PC-3 (cell line): ENCODE measurements at regions not wholly inside any gene's neighbourhood (a gene's known extent, or its start where the extent isn't known, plus 50 kb on each side); places are given as distances from the start of the nearest gene placed in this dataset.

Source experiments
- ATAC-seq: fragments of 200-7000 bp; cut with Tn5 transposase; 2 replicates; pipeline ENCODE4 v1.9.1; 2020; ENCODE audit warnings: mild to moderate bottlenecking, moderate library complexity
- BruUV-seq: library from RNA; stranded (reverse); fragments of 400-500 nt; replicated peaks from 2 replicates; lab custom pipeline; 2021; lab: Mats Ljungman, UMichigan
- CTCF ChIA-PET: fragments of 300-600 bp; sonication (Branson Sonifier 250); formaldehyde crosslinking; loops from one replicate; lab custom pipeline; 2022; ENCODE audit warnings: antibody characterized with exemption; lab: Charles Lee
- POLR2A ChIA-PET: fragments of 300-600 bp; sonication (Branson Sonifier 250); formaldehyde crosslinking; loops from one replicate; lab custom pipeline; 2022; ENCODE audit warnings: antibody characterized with exemption; ENCODE audit not compliant: unreplicated experiment; lab: Charles Lee
- DNase-seq: peaks from one replicate; pipeline ENCODE4 v3.0.0-alpha.2; 2015
- H2AFZ ChIP-seq: fragments of 300-600 bp; sonication (generic); 2 replicates; pipeline ENCODE4 v1.6.0; 2016; ENCODE audit warnings: antibody characterized with exemption, low read length
- H3F3A ChIP-seq: fragments of 300-600 bp; sonication (generic); one replicate; pipeline ENCODE4 v1.6.0; 2017; ENCODE audit warnings: antibody characterized with exemption, low read length, control low read depth, mild to moderate bottlenecking; ENCODE audit not compliant: unreplicated experiment
- H3K27ac ChIP-seq: fragments of 300-600 bp; sonication (generic); 2 replicates; pipeline ENCODE4 v1.5.1; 2016; ENCODE audit warnings: mild to moderate bottlenecking, low read length
- H3K27me3 ChIP-seq: fragments of 300-600 bp; sonication (generic); 2 replicates; pipeline ENCODE4 v1.6.1; 2016; ENCODE audit warnings: low read length, mixed read lengths
- H3K36me3 ChIP-seq: fragments of 300-600 bp; sonication (generic); 2 replicates; pipeline ENCODE4 v1.6.1; 2016; ENCODE audit warnings: low read depth, mixed run types, low read length, mixed read lengths
- H3K4me1 ChIP-seq: fragments of 300-600 bp; sonication (generic); 2 replicates; pipeline ENCODE4 v1.5.1; 2016; ENCODE audit warnings: low read length; ENCODE audit not compliant: insufficient read depth
- H3K4me2 ChIP-seq: fragments of 300-600 bp; sonication (generic); 2 replicates; pipeline ENCODE4 v1.6.0; 2016; ENCODE audit warnings: low read length
- H3K4me3 ChIP-seq: fragments of 300-600 bp; sonication (generic); 2 replicates; pipeline ENCODE4 v1.5.1; 2016; ENCODE audit warnings: mild to moderate bottlenecking, low read length, mixed read lengths
- H3K79me2 ChIP-seq: fragments of 300-600 bp; sonication (generic); 2 replicates; pipeline ENCODE4 v1.6.1; 2017; ENCODE audit warnings: low read length, mixed read lengths
- H3K9ac ChIP-seq: fragments of 300-600 bp; sonication (generic); 2 replicates; pipeline ENCODE4 v1.6.0; 2016; ENCODE audit warnings: mild to moderate bottlenecking, low read length
- H3K9me2 ChIP-seq: fragments of 300-600 bp; sonication (generic); replicated peaks from 2 replicates; pipeline ENCODE4 v1.6.1; 2016; ENCODE audit warnings: mixed run types, low read length, mixed read lengths
- H3K9me3 ChIP-seq: fragments of 300-600 bp; sonication (generic); 2 replicates; pipeline ENCODE4 v1.6.1; 2016; ENCODE audit warnings: low read length, mixed read lengths
- H4K20me1 ChIP-seq: fragments of 300-600 bp; sonication (generic); 2 replicates; pipeline ENCODE4 v1.6.1; 2016; ENCODE audit warnings: low read length, mixed read lengths
- CTCF ChIP-seq: fragments of 300-600 bp; sonication (generic); conservative IDR thresholded peaks from 2 replicates; pipeline ENCODE4 v1.5.1; 2017; ENCODE audit warnings: antibody characterized with exemption, low read depth, mild to moderate bottlenecking, low read length
- EZH2 ChIP-seq: fragments of 300-600 bp; sonication (generic); IDR thresholded peaks from one replicate; pipeline ENCODE4 v1.6.1; 2017; ENCODE audit warnings: antibody characterized with exemption, mild to moderate bottlenecking, low read length; ENCODE audit not compliant: unreplicated experiment
- EZH2phosphoT487 ChIP-seq: fragments of 300-600 bp; sonication (generic); IDR thresholded peaks from 2 replicates; pipeline ENCODE4 v1.6.1; 2018; ENCODE audit warnings: mild to moderate bottlenecking, antibody characterized with exemption, low read length, borderline replicate concordance
- intact Hi-C: fragments of 100-400 bp; cut with micrococcal nuclease; formaldehyde crosslinking; loops from 2 replicates; pipeline ENCODE4 v1.9.0; 2023

DNA sequence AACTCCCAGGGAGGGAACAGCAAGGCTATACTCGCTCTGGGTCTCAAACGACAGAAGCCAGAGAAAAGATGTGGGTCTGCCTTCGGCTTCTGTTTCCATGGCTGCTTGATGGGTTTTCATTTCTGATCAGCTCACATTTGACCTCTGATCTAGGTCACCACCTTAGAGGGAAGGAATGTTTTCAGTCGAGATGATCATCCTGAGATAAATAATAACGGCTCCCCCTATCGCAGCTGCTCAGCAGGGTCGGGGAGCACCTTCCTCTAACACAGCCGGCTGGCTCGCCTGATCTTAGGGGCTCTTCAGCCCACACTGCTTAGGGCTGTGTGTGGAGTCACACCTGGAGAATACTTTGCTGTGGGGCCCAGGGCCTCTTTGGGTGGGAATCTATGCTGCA lies 53.1 kb upstream of the ZNF648 start:
- H4K20me1 ChIP-seq, result no peaks in the 10 kb centered on the region
- no peaks in the 10 kb centered on the region for H3K79me2 ChIP-seq
- no peaks in the 10 kb centered on the region for H3K36me3 ChIP-seq
- BruUV-seq, result no TSS peak
- ATAC-seq, result no peak
- no peaks in the 10 kb centered on the region for H3F3A ChIP-seq
- no peak overlapping the region for H3K4me3 ChIP-seq
- H3K9me3 ChIP-seq, result no peaks in the 10 kb centered on the region
- peaks cover 5% of the 10 kb centered on the region for H3K4me1 ChIP-seq
- DNase-seq, result no peak
- H3K27ac ChIP-seq, result no peak overlapping the region
- H2AFZ ChIP-seq, result no peak overlapping the region
- intact Hi-C loops, result no loop called here
- H3K27me3 ChIP-seq, result no peaks in the 10 kb centered on the region
- TF ChIP-seq EZH2 (no peak), EZH2phosphoT487 (no peak), CTCF (no peak)
- POLR2A ChIA-PET, result no interaction called here
- CTCF ChIA-PET, result no interaction called here
- no peaks in the 10 kb centered on the region for H3K9me2 ChIP-seq
- H3K4me2 ChIP-seq, result no peak overlapping the region
- H3K9ac ChIP-seq, result no peak overlapping the region

GRCh38 chr1:182113879-182114626 lies 52.5 kb upstream of the ZNF648 start:
- no peaks in the 10 kb centered on the region for H3K4me1 ChIP-seq
- H3K9ac ChIP-seq, result no peak overlapping the region
- no peaks in the 10 kb centered on the region for H3K9me3 ChIP-seq
- TF ChIP-seq EZH2phosphoT487 (no peak), EZH2 (no peak), CTCF (no peak)
- no peaks in the 10 kb centered on the region for H3K36me3 ChIP-seq
- intact Hi-C loops, result no loop called here
- H2AFZ ChIP-seq, result no peak overlapping the region
- ATAC-seq (no peak), DNase-seq (no peak)
- ChIA-PET POLR2A (no interaction called here), CTCF (no interaction called here)
- H3K79me2 ChIP-seq, result no peaks in the 10 kb centered on the region
- H3K27ac ChIP-seq, result no peak overlapping the region
- BruUV-seq, result no TSS peak
- no peaks in the 10 kb centered on the region for H3K9me2 ChIP-seq
- H3K4me3 ChIP-seq, result no peak overlapping the region
- no peak overlapping the region for H3K4me2 ChIP-seq
- H3K27me3 ChIP-seq, result no peaks in the 10 kb centered on the region
- H4K20me1 ChIP-seq, result no peaks in the 10 kb centered on the region
- H3F3A ChIP-seq, result no peaks in the 10 kb centered on the region

DNA sequence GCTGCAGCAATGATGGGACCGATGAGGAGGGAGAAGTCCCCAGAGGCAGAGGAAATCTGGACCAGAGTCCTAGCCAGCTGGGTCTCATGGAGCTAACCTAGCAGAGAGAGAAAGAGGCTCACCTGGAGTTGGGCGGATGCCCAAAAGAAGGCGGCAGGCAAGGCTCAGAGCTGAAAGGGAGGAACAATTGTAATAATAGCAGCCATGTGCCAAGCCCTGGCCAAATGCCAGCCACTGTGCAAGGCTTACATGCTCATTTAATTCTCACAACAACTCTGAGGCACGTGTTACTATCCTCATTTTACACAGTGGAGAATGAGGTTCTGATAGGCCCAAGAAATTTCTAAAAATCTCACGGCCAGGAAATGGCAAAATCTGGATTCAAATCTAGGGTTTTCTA lies 50.0 kb upstream of the ZNF648 start:
- Histone ChIP-seq H3K4me1 (no peaks in the 10 kb centered on the region), H3K79me2 (no peaks in the 10 kb centered on the region), H3K4me2 (no peak overlapping the region), H3K9ac (no peak overlapping the region), H3K4me3 (no peak overlapping the region), H2AFZ (no peak overlapping the region), H4K20me1 (no peaks in the 10 kb centered on the region), H3K36me3 (no peaks in the 10 kb centered on the region), H3K27me3 (no peaks in the 10 kb centered on the region), H3K27ac (no peak overlapping the region), H3K9me3 (no peaks in the 10 kb centered on the region), H3K9me2 (no peaks in the 10 kb centered on the region), H3F3A (no peaks in the 10 kb centered on the region)
- ATAC-seq, result no peak
- no TSS peak for BruUV-seq
- no peak for DNase-seq
- POLR2A ChIA-PET, result no interaction called here
- TF ChIP-seq CTCF (no peak), EZH2 (no peak), EZH2phosphoT487 (no peak)
- CTCF ChIA-PET, result no interaction called here
- intact Hi-C loops, result no loop called here
